ENCODE measurements at regions not wholly inside any gene's neighbourhood (a gene's known extent, or its start where the extent isn't known, plus 50 kb on each side); places are given as distances from the start of the nearest gene placed in this dataset.
A peak's percentile ranks its signal among the peaks of the same experiment; 100 is the strongest.
"Not testable (repeated sequence)": the region's sequence is repeated elsewhere in the genome, so short reads cannot be mapped to it uniquely, and the experiment has no call there.

DNA sequence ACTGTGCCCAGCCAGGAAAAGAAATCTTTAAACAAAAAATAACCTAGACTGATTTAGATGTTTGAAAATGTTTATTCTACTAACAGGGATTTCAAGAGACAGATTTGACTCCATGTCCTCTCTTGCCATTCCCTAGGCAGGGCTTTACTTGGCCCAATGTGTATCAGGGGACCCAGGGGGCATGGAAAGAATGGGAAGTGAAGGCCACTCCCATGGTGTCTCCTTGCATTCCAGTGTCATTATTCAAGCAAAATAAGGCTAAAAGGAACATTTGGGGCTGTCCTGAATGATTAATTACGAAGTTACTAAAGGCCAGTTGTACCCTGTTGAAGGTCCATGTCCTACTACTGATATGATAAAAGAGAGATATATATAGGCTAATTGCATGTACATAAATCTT lies 151.9 kb upstream of the ATF7IP start:
- Histone ChIP-seq H3K9me1 (ENCODE audit: control insufficient read depth, extremely low read depth, insufficient read depth, low read length) (no peaks in the 10 kb centered on the region), H4K20me1 (ENCODE audit: control insufficient read depth, extremely low read depth, insufficient read depth, low read length) (no peaks in the 10 kb centered on the region), H3K9ac (ENCODE audit: control insufficient read depth, extremely low read depth, insufficient read depth, low read length) (no peak overlapping the region), H3K9me3 (ENCODE audit: control insufficient read depth, low read depth, low read length) (no peaks in the 10 kb centered on the region), H3K27ac (ENCODE audit: control insufficient read depth, insufficient read depth, low read length) (no peak overlapping the region), H3K27me3 (ENCODE audit: control insufficient read depth, extremely low read depth, insufficient read depth, low read length) (no peaks in the 10 kb centered on the region), H3K4me1 (ENCODE audit: control insufficient read depth, extremely low read depth, insufficient read depth, low read length) (peaks cover 14% of the 10 kb centered on the region), H3K4me3 (ENCODE audit: control insufficient read depth in 2 of 3, extremely low read depth in 1 of 3, insufficient read depth in 2 of 3, low read depth in 1 of 3, low read length in 3 of 3) (no peak overlapping the region), H3K36me3 (ENCODE audit: control insufficient read depth in 2 of 2, extremely low read depth in 1 of 2, insufficient read depth in 2 of 2, low read length in 2 of 2) (no peaks in the 10 kb centered on the region), H2AFZ (ENCODE audit: control insufficient read depth, low read length) (peak overlapping the region; percentile 47), H3K79me2 (ENCODE audit: control insufficient read depth, insufficient read depth, low read length) (no peaks in the 10 kb centered on the region), H3K4me2 (ENCODE audit: control insufficient read depth, extremely low read depth, insufficient read depth, low read depth, low read length) (no peak overlapping the region)
- no peak for FAIRE-seq
- DNase-seq (ENCODE audit: low read depth, low spot score), result no peak
- no peak for TF ChIP-seq EZH2 (IDR thresholded peaks at IDR 0.05; ENCODE audit: low read length)
- TF ChIP-seq, protein P1, sequence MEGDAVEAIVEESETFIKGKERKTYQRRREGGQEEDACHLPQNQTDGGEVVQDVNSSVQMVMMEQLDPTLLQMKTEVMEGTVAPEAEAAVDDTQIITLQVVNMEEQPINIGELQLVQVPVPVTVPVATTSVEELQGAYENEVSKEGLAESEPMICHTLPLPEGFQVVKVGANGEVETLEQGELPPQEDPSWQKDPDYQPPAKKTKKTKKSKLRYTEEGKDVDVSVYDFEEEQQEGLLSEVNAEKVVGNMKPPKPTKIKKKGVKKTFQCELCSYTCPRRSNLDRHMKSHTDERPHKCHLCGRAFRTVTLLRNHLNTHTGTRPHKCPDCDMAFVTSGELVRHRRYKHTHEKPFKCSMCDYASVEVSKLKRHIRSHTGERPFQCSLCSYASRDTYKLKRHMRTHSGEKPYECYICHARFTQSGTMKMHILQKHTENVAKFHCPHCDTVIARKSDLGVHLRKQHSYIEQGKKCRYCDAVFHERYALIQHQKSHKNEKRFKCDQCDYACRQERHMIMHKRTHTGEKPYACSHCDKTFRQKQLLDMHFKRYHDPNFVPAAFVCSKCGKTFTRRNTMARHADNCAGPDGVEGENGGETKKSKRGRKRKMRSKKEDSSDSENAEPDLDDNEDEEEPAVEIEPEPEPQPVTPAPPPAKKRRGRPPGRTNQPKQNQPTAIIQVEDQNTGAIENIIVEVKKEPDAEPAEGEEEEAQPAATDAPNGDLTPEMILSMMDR (optimal IDR thresholded peaks at IDR 0.05 in 1 of 3, IDR thresholded peaks at IDR 0.05 in 1 of 3, conservative IDR thresholded peaks at IDR 0.05 in 1 of 3; ENCODE audit: extremely low read depth in 1 of 3, insufficient read depth in 2 of 3, low read length in 3 of 3), result no peak
- dilution Hi-C loops (cut with MboI; ENCODE audit: extremely low pct_ligation_motif_present, low sequenced_read_pairs), result no loop called here

DNA sequence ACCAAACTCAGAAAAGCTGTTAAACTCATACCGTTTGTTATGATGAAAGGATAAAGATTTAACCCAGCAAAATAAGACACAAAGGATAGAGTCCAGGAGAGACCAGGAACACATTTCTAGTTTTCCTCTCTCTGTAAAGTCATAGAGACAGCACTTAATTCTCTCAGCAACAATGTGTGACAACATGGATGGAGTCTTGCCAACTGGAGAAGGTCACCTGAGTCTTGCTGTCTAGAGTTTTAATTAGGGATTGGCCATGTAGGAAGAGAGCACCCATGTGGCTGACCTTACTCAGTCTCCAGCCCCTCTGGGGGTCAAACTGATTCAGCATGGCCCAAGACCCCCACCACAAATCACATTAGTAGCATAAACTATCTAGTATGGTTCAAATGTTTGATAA lies 151.0 kb upstream of the ATF7IP start:
- Histone ChIP-seq H3K9me1 (ENCODE audit: control insufficient read depth, extremely low read depth, insufficient read depth, low read length) (no peaks in the 10 kb centered on the region), H2AFZ (ENCODE audit: control insufficient read depth, low read length) (no peak overlapping the region), H3K4me2 (ENCODE audit: control insufficient read depth, extremely low read depth, insufficient read depth, low read depth, low read length) (no peak overlapping the region), H4K20me1 (ENCODE audit: control insufficient read depth, extremely low read depth, insufficient read depth, low read length) (no peaks in the 10 kb centered on the region), H3K4me3 (ENCODE audit: control insufficient read depth in 2 of 3, extremely low read depth in 1 of 3, insufficient read depth in 2 of 3, low read depth in 1 of 3, low read length in 3 of 3) (no peak overlapping the region), H3K79me2 (ENCODE audit: control insufficient read depth, insufficient read depth, low read length) (no peaks in the 10 kb centered on the region), H3K36me3 (ENCODE audit: control insufficient read depth in 2 of 2, extremely low read depth in 1 of 2, insufficient read depth in 2 of 2, low read length in 2 of 2) (no peaks in the 10 kb centered on the region), H3K9me3 (ENCODE audit: control insufficient read depth, low read depth, low read length) (no peaks in the 10 kb centered on the region), H3K27ac (ENCODE audit: control insufficient read depth, insufficient read depth, low read length) (no peak overlapping the region), H3K4me1 (ENCODE audit: control insufficient read depth, extremely low read depth, insufficient read depth, low read length) (peaks cover 13% of the 10 kb centered on the region), H3K27me3 (ENCODE audit: control insufficient read depth, extremely low read depth, insufficient read depth, low read length) (no peaks in the 10 kb centered on the region), H3K9ac (ENCODE audit: control insufficient read depth, extremely low read depth, insufficient read depth, low read length) (no peak overlapping the region)
- dilution Hi-C loops (cut with MboI; ENCODE audit: extremely low pct_ligation_motif_present, low sequenced_read_pairs), result no loop called here
- TF ChIP-seq, protein P1 (optimal IDR thresholded peaks at IDR 0.05 in 1 of 3, IDR thresholded peaks at IDR 0.05 in 1 of 3, conservative IDR thresholded peaks at IDR 0.05 in 1 of 3; ENCODE audit: extremely low read depth in 1 of 3, insufficient read depth in 2 of 3, low read length in 3 of 3), result no peak
- no peak for TF ChIP-seq EZH2 (IDR thresholded peaks at IDR 0.05; ENCODE audit: low read length)
- DNase-seq (ENCODE audit: low read depth, low spot score) (no peak), FAIRE-seq (no peak)

DNA sequence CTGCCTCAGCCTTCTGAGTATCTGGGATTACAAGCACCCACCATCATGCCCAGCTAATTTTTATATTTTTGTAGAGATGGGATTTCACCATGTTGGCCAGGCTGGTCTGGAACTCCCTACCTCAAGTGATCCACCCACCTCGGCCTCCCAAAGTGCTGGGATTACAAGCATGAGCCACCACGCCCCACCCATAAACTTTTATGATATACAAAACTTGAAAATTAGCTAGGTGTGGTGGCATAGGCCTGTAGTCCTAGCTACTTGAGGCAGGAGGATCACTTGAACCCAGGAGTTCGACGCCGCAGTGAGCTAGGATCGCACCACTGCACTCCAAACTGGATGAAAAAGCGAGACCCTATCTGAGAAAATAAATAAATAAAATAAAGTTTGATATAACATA lies 149.5 kb upstream of the ATF7IP start:
- H3K4me3 ChIP-seq (ENCODE audit: control insufficient read depth in 2 of 3, extremely low read depth in 1 of 3, insufficient read depth in 2 of 3, low read depth in 1 of 3, low read length in 3 of 3); H3K27me3 ChIP-seq (ENCODE audit: control insufficient read depth, extremely low read depth, insufficient read depth, low read length); H3K79me2 ChIP-seq (ENCODE audit: control insufficient read depth, insufficient read depth, low read length); H3K9me1 ChIP-seq (ENCODE audit: control insufficient read depth, extremely low read depth, insufficient read depth, low read length); FAIRE-seq; H4K20me1 ChIP-seq (ENCODE audit: control insufficient read depth, extremely low read depth, insufficient read depth, low read length); DNase-seq (ENCODE audit: low read depth, low spot score); H3K9ac ChIP-seq (ENCODE audit: control insufficient read depth, extremely low read depth, insufficient read depth, low read length); H3K9me3 ChIP-seq (ENCODE audit: control insufficient read depth, low read depth, low read length); H3K36me3 ChIP-seq (ENCODE audit: control insufficient read depth in 2 of 2, extremely low read depth in 1 of 2, insufficient read depth in 2 of 2, low read length in 2 of 2); dilution Hi-C loops (cut with MboI; ENCODE audit: extremely low pct_ligation_motif_present, low sequenced_read_pairs): not testable (repeated sequence)
- Histone ChIP-seq H3K4me2 (ENCODE audit: control insufficient read depth, extremely low read depth, insufficient read depth, low read depth, low read length) (peak overlapping the region; percentile 60), H3K27ac (ENCODE audit: control insufficient read depth, insufficient read depth, low read length) (peak overlapping the region; percentile 14), H2AFZ (ENCODE audit: control insufficient read depth, low read length) (peak overlapping the region; percentile 54), H3K4me1 (ENCODE audit: control insufficient read depth, extremely low read depth, insufficient read depth, low read length) (peaks cover 13% of the 10 kb centered on the region)
